HG02759 (cell line): ENCODE measurements at regions not wholly inside any gene's neighbourhood (a gene's known extent, or its start where the extent isn't known, plus 50 kb on each side); places are given as distances from the start of the nearest gene placed in this dataset.

Experiments used
- ATAC-seq: cut with Tn5 transposase; IDR thresholded peaks from one replicate; pipeline ENCODE4 v1.9.1; 2021; ENCODE audit warnings: mild to moderate bottlenecking, moderate library complexity; ENCODE audit not compliant: unreplicated experiment

- no peak for ATAC-seq
Observed at GRCh38 chr6:114586298-114586697, 243.5 kb upstream of the HS3ST5 start.

DNA sequence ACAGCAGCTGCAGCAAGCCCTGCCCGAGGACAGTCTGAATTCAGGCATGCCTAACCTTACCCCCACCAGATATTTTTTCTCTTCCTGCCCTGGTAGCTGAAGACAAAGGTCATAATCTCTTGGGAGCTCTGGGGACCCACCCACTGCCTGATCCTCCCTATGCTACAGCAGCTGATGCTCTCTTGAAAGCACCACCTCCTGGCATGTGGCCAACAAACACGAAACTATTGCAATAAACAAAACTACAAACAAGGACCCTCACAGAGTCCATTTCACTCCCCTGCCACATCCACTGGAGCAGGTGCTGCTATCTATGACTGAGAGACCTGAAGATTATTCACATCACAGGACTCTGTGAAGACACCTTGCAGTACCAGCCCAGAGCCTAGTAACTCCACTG, 238.5 kb upstream of the HS3ST5 start:
- no peak for ATAC-seq

DNA sequence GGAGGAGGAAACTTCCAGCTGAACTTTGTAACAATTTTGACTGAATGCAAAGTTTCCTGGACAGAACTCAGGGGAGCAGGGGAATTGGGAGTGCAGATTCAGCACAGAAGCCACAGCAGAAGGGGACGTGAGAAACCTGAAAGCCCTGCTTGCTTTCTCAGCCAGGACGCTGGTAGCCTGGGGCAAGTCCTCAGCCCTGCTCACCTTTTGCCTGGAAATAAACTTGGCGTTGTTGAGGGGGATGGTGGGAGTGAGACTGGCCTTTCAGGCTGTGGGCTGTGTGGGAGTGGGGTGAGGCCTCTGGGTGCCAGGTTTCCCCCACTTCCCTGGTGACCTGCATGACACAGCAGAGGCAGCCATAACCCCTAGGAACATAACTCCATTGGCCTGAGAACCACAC, 238.1 kb upstream of the HS3ST5 start:
- no peak for ATAC-seq

GRCh38 chr6:114579486-114579885, 236.7 kb upstream of the HS3ST5 start:
- ATAC-seq: no peak

DNA sequence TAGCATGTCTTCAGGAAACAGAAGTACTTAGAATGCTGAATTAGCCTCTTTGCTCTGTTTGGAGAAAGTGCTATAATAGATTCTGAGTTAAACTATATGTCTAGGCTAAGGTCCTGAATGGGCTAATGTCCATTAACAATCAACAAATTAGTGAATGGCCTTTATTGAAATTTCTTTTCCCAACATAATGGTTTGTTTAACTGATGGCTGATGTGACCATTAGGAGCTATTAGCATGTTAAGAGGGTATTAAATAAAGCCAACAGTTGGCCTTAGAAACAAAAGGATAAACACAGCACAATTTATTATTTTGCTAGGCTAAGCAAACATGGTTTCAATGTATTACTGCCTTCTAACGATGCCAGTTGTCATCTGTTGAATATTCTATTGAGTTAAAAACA, 234.3 kb upstream of the HS3ST5 start:
- no peak for ATAC-seq

GRCh38 chr6:114576330-114576729, 233.5 kb upstream of the HS3ST5 start:
- ATAC-seq: no peak

GRCh38 chr6:114569669-114570068, 226.8 kb upstream of the HS3ST5 start:
- no peak for ATAC-seq

- no peak for ATAC-seq
Observed at GRCh38 chr6:114564302-114564933, 221.6 kb upstream of the HS3ST5 start.

DNA sequence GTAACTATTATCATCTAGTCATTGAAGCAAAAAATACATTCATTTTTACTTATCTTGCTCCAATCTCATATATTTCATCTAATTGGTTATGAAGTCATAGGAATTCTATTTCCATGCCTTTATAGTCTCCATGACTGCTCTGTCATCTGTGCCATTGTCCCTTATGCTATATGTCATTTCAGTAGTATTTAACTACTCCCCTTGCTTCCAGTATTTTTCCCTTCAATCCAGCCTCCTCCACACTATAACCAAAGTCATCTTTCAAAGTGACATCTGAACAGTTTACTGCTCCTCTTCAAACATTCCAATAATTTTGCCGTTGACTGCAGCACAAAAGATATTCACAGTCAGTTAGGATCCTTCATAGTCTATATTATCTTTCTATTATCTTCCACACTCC, 216.6 kb upstream of the HS3ST5 start:
- no peak for ATAC-seq

DNA sequence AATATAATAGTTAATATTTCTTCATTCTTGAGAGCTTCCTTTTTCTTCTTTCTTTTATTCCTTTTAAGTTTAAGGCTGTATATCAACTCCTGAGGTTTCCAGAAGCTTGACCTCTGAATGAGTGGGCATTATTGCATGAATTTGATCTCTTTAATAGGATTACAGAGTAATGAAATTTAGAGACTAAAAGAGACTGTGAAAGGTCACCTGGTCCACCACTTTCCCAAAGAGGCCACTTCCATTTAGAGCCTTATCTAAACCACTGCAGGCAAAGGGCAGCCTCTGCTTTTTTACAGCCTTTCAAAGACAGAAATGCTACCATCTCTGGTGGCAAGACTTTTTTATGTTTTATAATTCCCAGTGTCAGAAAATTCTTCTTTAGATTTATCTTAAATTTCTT, 215.3 kb upstream of the HS3ST5 start:
- no peak for ATAC-seq

DNA sequence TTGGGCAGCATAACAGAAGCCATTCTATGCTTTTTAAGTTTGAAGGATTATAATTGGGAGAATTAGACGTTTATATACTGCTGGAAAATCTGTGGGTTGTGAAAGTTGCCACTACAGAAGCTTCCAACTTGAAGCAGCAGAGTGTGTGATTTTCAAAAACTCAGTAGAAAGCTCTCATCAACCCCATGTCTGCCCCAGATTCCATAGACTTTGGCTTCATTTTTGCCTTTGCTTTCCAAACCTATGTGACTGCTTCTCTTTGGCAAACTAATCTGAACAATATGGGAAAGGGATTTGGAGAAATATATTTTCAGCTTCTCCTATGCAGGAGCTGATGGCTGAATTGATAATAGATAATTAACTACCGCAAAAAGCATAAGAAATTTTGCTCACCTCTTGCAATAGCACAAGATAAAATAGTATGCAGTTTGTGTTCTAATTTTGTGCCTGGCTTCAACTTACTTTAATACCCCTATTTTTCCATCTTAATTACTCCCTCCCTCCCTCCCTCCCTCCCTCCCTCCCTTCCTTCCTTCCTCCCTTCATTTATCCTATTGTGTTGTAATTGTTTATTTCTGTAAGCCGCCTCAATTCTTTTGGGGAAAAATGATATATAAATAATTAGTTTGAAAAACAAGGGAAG, 214.1 kb upstream of the HS3ST5 start:
- no peak for ATAC-seq

DNA sequence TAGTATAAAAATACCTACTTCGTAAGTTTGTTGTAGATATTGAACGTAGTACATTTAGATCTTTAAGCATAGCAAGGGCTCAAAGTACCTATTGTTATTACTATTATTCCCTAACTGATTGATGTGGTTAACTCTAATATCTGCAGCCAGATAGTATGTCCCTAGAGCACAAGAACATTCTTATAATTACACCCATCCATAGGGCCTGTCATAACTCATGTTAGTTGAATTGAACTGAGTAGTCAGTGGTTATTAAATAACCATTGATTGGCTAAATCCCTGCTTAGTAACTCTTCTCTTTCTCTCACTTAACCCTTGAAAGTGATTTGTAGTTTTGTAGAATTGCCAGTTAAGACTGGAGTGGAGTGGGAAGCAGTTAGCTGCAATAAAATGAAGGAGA, 207.5 kb upstream of the HS3ST5 start:
- no peak for ATAC-seq

DNA sequence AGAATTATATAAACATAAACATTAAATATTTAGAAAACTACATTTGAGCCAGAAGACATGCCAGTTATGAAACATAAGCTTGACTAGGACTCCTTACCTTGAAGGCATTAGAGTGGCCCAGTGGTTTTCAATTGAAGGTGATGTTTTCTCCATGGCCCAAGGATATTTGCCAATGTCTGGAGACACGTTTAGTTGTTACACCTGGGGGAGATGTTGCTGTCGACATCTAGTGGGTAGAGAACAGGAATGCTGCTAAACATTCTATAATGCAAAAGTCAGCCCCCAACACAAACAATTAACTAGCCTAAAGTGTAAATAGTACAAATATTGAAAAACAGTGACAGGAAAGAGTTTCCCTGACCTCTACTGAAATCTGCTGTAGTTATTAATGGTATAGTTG, 200.9 kb upstream of the HS3ST5 start:
- ATAC-seq: no peak

GRCh38 chr6:114541794-114542193, 199.0 kb upstream of the HS3ST5 start:
- ATAC-seq: no peak

- no peak for ATAC-seq
Observed at GRCh38 chr6:114537977-114538376, 195.2 kb upstream of the HS3ST5 start.

DNA sequence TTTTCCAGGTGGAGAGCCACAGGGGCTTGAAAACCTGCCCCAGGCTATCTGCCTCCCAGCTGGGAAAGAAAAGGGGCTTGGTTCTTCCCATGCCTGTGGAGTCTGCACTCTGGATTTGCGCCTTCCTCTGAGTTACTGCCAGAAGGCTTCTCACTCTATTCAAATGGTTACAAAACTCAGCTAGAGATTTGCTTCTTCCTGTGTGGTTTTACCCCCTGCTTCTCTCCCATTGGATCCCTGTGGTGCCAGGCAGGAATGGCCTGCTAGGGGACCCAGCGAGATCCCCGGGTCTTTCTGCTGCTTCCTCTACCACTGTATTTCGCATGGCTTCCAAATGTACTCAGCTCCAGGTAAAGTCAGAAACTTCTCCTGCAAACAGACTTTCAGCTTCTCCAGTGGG, 192.0 kb upstream of the HS3ST5 start:
- ATAC-seq: no peak

- no peak for ATAC-seq
Observed at GRCh38 chr6:114524081-114524480, 181.3 kb upstream of the HS3ST5 start.

GRCh38 chr6:114523508-114523907, 180.7 kb upstream of the HS3ST5 start:
- no peak for ATAC-seq

DNA sequence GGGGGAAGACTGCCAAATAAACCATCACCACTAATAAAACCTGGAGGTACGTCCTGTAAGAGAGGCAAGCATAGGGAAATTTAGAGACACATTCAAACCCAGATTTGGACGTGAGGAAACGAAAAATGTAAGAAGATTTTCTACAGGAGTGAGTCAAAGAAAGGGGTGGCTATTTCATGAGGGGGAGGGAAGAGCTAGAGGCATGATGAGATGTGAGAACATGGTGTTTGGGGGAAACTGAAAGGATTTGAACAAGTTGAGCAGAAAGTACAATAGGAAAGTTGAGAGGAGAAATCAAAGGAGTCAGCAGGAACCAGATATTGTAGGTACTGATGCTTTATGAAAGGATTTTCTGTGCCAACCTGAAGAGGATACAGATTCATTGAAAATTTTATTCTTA, 179.1 kb upstream of the HS3ST5 start:
- no peak for ATAC-seq

DNA sequence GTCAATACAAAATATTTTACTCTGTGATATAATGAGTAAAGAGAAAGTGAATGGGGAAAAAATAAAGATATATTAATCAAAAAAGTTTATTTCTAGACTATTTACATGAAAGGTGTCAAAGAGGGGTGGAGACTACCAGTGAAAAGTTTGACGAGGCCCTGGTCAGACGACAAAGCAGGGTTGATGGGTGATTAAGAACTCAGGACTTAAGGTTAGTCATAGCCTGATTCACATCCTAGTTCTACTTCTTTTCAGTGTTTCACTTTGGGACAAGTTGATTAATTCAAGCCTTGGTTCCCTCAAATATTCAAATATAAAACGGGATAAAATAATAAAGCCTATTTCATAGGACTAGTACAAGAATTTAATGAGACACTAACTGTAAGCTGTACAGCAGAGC, 178.2 kb upstream of the HS3ST5 start:
- ATAC-seq: no peak

DNA sequence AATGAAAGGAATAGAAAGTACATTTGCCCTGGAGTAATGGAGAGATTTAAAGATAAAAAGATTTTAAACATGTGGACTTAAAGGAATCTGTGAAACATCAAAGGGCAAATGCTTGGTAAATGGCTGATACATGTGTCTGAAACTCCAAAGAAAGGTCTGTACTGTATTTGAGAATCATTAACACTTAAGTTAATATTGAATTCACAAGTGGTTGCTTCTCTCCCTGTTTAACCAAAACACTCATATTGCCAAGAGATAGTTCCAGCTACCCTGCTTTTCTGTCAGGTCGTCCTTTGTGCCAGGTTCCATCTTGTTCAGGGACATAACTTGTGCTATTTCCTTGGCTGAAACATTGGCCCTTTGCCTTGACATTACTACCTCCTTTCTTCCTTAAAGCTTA, 171.3 kb upstream of the HS3ST5 start:
- no peak for ATAC-seq

- no peak for ATAC-seq
Observed at GRCh38 chr6:114471450-114471849, 128.6 kb upstream of the HS3ST5 start.

- ATAC-seq: no peak
Observed at GRCh38 chr6:114467931-114468330, 125.1 kb upstream of the HS3ST5 start.
